ENCODE measurements at regions not wholly inside any gene's neighbourhood (a gene's known extent, or its start where the extent isn't known, plus 50 kb on each side); places are given as distances from the start of the nearest gene placed in this dataset.
"Not testable (repeated sequence)": the region's sequence is repeated elsewhere in the genome, so short reads cannot be mapped to it uniquely, and the experiment has no call there.

- ChIA-PET CTCF (no interaction called here), POLR2A (no interaction called here)
- no peak for TF ChIP-seq ARNT (IDR thresholded peaks at IDR 0.05)
- no peak for TF ChIP-seq SP1 (IDR thresholded peaks at IDR 0.05)
- no peak for TF ChIP-seq FOXM1 (IDR thresholded peaks at IDR 0.05; ENCODE audit: borderline replicate concordance)
- TF ChIP-seq ZNF384 (IDR thresholded peaks at IDR 0.05), result no peak
- TF ChIP-seq FOXA1 (IDR thresholded peaks at IDR 0.05), result no peak
- no peak for TF ChIP-seq SUZ12 (IDR thresholded peaks at IDR 0.05)
- no peak for TF ChIP-seq FOXK2 (IDR thresholded peaks at IDR 0.05)
- TF ChIP-seq NFRKB (IDR thresholded peaks at IDR 0.05), result no peak
- TF ChIP-seq PKNOX1 (IDR thresholded peaks at IDR 0.05), result no peak
- TF ChIP-seq BHLHE40 (IDR thresholded peaks at IDR 0.05; ENCODE audit: borderline replicate concordance), result no peak
- no peak for TF ChIP-seq LEF1 (IDR thresholded peaks at IDR 0.05; ENCODE audit: borderline replicate concordance)
- no peak for TF ChIP-seq L3MBTL2 (conservative IDR thresholded peaks at IDR 0.05)
- TF ChIP-seq TARDBP (IDR thresholded peaks at IDR 0.05), result no peak
- no peak for TF ChIP-seq ELF4 (IDR thresholded peaks at IDR 0.05)
- TF ChIP-seq HDGF (IDR thresholded peaks at IDR 0.05; ENCODE audit: borderline replicate concordance), result no peak
- no peak for TF ChIP-seq CTBP1 (IDR thresholded peaks at IDR 0.05; ENCODE audit: borderline replicate concordance)
- no peak for DNase-seq (ENCODE audit: extremely low spot score)
Measured at GRCh38 chr5:116732591-116732990, 158.0 kb upstream of the SEMA6A start.

GRCh38 chr5:116731432-116731831, 156.8 kb upstream of the SEMA6A start:
- CTCF ChIA-PET, result interaction anchor here (0.6 kb wide), 1 partner anchor 27 kb away, joined by 3 read pairs; no protein-coding TSS in a partner anchor
- no peak for DNase-seq (ENCODE audit: extremely low spot score)
- TF ChIP-seq FOXM1 (IDR thresholded peaks at IDR 0.05; ENCODE audit: borderline replicate concordance), result no peak
- POLR2A ChIA-PET, result interaction anchor here (0.7 kb wide), 1 partner anchor 646 kb away, joined by 3 read pairs; the partner anchor contains the start of gene COMMD10

GRCh38 chr5:116730706-116731105, 156.1 kb upstream of the SEMA6A start:
- CTCF ChIA-PET, result interaction anchor here (0.6 kb wide), 1 partner anchor 27 kb away, joined by 3 read pairs; no protein-coding TSS in a partner anchor
- TF ChIP-seq ZNF384 (IDR thresholded peaks at IDR 0.05) (no peak), FOXK2 (IDR thresholded peaks at IDR 0.05) (no peak), SUZ12 (IDR thresholded peaks at IDR 0.05) (no peak), PKNOX1 (IDR thresholded peaks at IDR 0.05) (no peak), NFRKB (IDR thresholded peaks at IDR 0.05) (no peak), FOXM1 (IDR thresholded peaks at IDR 0.05; ENCODE audit: borderline replicate concordance) (no peak), CTBP1 (IDR thresholded peaks at IDR 0.05; ENCODE audit: borderline replicate concordance) (no peak), LEF1 (IDR thresholded peaks at IDR 0.05; ENCODE audit: borderline replicate concordance) (no peak), ELF4 (IDR thresholded peaks at IDR 0.05) (no peak), ARNT (IDR thresholded peaks at IDR 0.05) (no peak), HDGF (IDR thresholded peaks at IDR 0.05; ENCODE audit: borderline replicate concordance) (no peak), L3MBTL2 (conservative IDR thresholded peaks at IDR 0.05) (no peak), BHLHE40 (IDR thresholded peaks at IDR 0.05; ENCODE audit: borderline replicate concordance) (no peak), FOXA1 (IDR thresholded peaks at IDR 0.05) (no peak), SP1 (IDR thresholded peaks at IDR 0.05) (no peak)
- POLR2A ChIA-PET, result no interaction called here
- DNase-seq (ENCODE audit: extremely low spot score), result no peak

GRCh38 chr5:116730185-116730584, 155.6 kb upstream of the SEMA6A start:
- DNase-seq (ENCODE audit: extremely low spot score), result no peak
- ChIA-PET CTCF (no interaction called here), POLR2A (no interaction called here)
- TF ChIP-seq ELF4 (IDR thresholded peaks at IDR 0.05) (no peak), NFRKB (IDR thresholded peaks at IDR 0.05) (no peak), HDGF (IDR thresholded peaks at IDR 0.05; ENCODE audit: borderline replicate concordance) (no peak), ARNT (IDR thresholded peaks at IDR 0.05) (no peak), SUZ12 (IDR thresholded peaks at IDR 0.05) (no peak), PKNOX1 (IDR thresholded peaks at IDR 0.05) (no peak), FOXK2 (IDR thresholded peaks at IDR 0.05) (no peak)

- ChIA-PET CTCF (no interaction called here), POLR2A (no interaction called here)
- no peak for DNase-seq (ENCODE audit: extremely low spot score)
- TF ChIP-seq FOXM1 (IDR thresholded peaks at IDR 0.05; ENCODE audit: borderline replicate concordance), result no peak
- TF ChIP-seq ELF4 (IDR thresholded peaks at IDR 0.05), result no peak
- TF ChIP-seq SP1 (IDR thresholded peaks at IDR 0.05), result no peak
- TF ChIP-seq NFRKB (IDR thresholded peaks at IDR 0.05), result no peak
- no peak for TF ChIP-seq SUZ12 (IDR thresholded peaks at IDR 0.05)
- TF ChIP-seq ZNF384 (IDR thresholded peaks at IDR 0.05), result no peak
- TF ChIP-seq FOXK2 (IDR thresholded peaks at IDR 0.05), result no peak
Measured at GRCh38 chr5:116727248-116727647, 152.6 kb upstream of the SEMA6A start.

- POLR2A ChIA-PET; DNase-seq (ENCODE audit: extremely low spot score): not testable (repeated sequence)
- CTCF ChIA-PET, result interaction anchor here (0.8 kb wide), 1 partner anchor 25 kb away, joined by 3 read pairs; no protein-coding TSS in a partner anchor
Measured at GRCh38 chr5:116726180-116726579, 151.6 kb upstream of the SEMA6A start.

- DNase-seq (ENCODE audit: extremely low spot score), result no peak
- CTCF ChIA-PET, result no interaction called here
- TF ChIP-seq PKNOX1 (IDR thresholded peaks at IDR 0.05) (no peak), SP1 (IDR thresholded peaks at IDR 0.05) (no peak), FOXM1 (IDR thresholded peaks at IDR 0.05; ENCODE audit: borderline replicate concordance) (no peak), BHLHE40 (IDR thresholded peaks at IDR 0.05; ENCODE audit: borderline replicate concordance) (no peak), SUZ12 (IDR thresholded peaks at IDR 0.05) (no peak), HDGF (IDR thresholded peaks at IDR 0.05; ENCODE audit: borderline replicate concordance) (no peak), L3MBTL2 (conservative IDR thresholded peaks at IDR 0.05) (no peak), TARDBP (IDR thresholded peaks at IDR 0.05) (no peak), FOXA1 (IDR thresholded peaks at IDR 0.05) (no peak), ARNT (IDR thresholded peaks at IDR 0.05) (no peak), FOXK2 (IDR thresholded peaks at IDR 0.05) (no peak), ELF4 (IDR thresholded peaks at IDR 0.05) (no peak), NFRKB (IDR thresholded peaks at IDR 0.05) (no peak), CTBP1 (IDR thresholded peaks at IDR 0.05; ENCODE audit: borderline replicate concordance) (no peak), LEF1 (IDR thresholded peaks at IDR 0.05; ENCODE audit: borderline replicate concordance) (no peak), ZNF384 (IDR thresholded peaks at IDR 0.05) (no peak)
- POLR2A ChIA-PET, result no interaction called here
Measured at GRCh38 chr5:116724971-116725370, 150.3 kb upstream of the SEMA6A start.

All from HEK293T (cell line).